Bronchial epithelial cell (primary cell): ENCODE measurements at regions not wholly inside any gene's neighbourhood (a gene's known extent, or its start where the extent isn't known, plus 50 kb on each side); places are given as distances from the start of the nearest gene placed in this dataset.

ENCODE experiments used
- DNase-seq: peaks from one replicate; pipeline ENCODE4 v3.0.0-alpha.2; 2010; ENCODE audit warnings: low read depth
- FAIRE-seq: peaks from 2 replicates; lab custom pipeline; 2011; peaks lifted over from hg19 to GRCh38; lab: Jason Lieb, UNC
- H3K27me3 ChIP-seq: 2 replicates; pipeline ENCODE4 v1.5.1; 2011; ENCODE audit warnings: low read length; ENCODE audit not compliant: control insufficient read depth, insufficient read depth
- H3K36me3 ChIP-seq: 2 replicates; pipeline ENCODE4 v1.5.1; 2011; ENCODE audit warnings: low read length; ENCODE audit not compliant: control insufficient read depth, insufficient read depth
- H3K4me3 ChIP-seq: 2 replicates; pipeline ENCODE4 v1.5.1; 2011; ENCODE audit warnings: mild to moderate bottlenecking, low read depth, low read length, control low read depth
- TF ChIP-seq, protein P1 (sequence below): IDR thresholded peaks from 2 replicates; pipeline ENCODE4 v1.5.1; 2011; ENCODE audit warnings: mild to moderate bottlenecking, moderate library complexity, low read length, control low read depth, inconsistent platforms; ENCODE audit not compliant: insufficient read depth, severe bottlenecking

DNA sequence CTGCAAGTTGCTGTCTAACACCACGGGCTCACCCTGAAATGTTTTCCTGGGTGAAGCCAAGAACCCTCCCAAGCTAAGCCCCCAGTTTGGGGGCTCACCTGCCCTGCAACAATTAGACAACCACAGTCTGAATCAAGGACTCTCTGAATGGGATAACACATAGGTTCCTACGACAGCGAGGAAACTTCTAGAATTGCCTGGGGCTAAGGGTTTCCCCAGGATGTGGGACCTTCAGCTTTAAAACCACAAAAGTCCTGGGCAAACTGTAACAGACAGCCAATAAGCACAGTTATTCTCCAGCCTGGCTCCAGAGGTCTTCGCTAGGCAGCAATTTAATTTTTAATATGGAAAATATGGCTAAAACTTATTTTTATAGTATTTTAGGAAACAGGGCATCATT lies 162.6 kb downstream of the PRKX start:
- FAIRE-seq (no peak), DNase-seq (no peak)
- Histone ChIP-seq H3K27me3 (no peaks in the 10 kb centered on the region), H3K36me3 (no peaks in the 10 kb centered on the region), H3K4me3 (no peak overlapping the region)
- TF ChIP-seq, protein P1, sequence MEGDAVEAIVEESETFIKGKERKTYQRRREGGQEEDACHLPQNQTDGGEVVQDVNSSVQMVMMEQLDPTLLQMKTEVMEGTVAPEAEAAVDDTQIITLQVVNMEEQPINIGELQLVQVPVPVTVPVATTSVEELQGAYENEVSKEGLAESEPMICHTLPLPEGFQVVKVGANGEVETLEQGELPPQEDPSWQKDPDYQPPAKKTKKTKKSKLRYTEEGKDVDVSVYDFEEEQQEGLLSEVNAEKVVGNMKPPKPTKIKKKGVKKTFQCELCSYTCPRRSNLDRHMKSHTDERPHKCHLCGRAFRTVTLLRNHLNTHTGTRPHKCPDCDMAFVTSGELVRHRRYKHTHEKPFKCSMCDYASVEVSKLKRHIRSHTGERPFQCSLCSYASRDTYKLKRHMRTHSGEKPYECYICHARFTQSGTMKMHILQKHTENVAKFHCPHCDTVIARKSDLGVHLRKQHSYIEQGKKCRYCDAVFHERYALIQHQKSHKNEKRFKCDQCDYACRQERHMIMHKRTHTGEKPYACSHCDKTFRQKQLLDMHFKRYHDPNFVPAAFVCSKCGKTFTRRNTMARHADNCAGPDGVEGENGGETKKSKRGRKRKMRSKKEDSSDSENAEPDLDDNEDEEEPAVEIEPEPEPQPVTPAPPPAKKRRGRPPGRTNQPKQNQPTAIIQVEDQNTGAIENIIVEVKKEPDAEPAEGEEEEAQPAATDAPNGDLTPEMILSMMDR: no peak

DNA sequence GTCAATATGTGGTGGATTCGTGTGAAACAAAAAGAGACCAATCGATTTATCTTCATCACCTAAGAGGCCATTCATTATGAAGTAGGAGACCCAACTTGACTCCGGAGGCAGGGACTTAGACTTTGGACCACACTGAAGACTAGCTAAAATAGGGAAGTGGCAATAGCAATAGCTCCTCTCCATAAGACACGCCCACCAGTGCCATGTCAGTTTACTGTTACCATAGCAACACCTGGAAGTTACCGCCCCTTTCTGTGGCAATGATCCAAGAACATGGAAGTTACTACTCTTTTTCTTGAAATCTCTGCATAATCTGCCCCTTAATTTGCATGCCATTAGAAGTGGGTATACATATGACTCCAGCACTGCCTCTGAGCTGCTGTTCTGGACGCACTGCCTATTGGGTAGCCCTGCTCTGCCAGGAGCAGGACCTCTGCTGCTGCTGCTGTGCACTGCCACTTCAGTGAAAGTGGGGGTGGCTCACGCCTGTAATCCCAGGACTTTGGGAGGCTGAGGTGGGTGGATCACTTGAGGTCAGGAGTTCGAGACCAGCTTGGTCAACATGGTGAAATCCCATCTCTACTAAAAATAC lies 163.2 kb downstream of the PRKX start:
- H3K36me3 ChIP-seq: no peaks in the 10 kb centered on the region
- TF ChIP-seq, protein P1: no peak
- H3K27me3 ChIP-seq: no peaks in the 10 kb centered on the region
- H3K4me3 ChIP-seq: no peak overlapping the region
- DNase-seq (peak; percentile 13), FAIRE-seq (no peak)

DNA sequence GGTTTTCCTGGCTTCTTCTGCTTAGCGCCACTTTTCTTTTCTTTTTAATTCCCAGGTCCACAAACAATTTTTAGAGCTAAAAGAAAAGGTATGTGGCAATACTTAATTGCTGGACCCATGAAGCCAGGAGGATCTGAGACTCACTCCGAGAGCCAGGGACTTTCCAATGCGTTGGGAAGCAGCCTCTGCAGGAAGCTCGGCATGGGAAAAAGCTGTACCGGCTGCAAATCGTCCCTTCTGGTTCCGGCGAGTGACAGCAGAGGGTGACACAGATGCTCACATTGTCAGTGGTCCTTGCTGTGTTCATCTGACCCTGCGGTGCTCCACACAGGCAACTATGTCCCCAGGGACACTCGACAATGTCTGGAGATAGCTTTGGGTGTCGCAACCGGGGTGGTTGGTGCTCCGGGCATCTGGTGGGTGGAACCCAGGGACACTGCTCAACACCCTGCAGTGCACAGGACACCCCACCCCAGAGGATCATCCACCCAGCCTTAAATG lies 164.0 kb downstream of the PRKX start:
- no peak for FAIRE-seq
- no peak overlapping the region for H3K4me3 ChIP-seq
- TF ChIP-seq, protein P1: no peak

DNA sequence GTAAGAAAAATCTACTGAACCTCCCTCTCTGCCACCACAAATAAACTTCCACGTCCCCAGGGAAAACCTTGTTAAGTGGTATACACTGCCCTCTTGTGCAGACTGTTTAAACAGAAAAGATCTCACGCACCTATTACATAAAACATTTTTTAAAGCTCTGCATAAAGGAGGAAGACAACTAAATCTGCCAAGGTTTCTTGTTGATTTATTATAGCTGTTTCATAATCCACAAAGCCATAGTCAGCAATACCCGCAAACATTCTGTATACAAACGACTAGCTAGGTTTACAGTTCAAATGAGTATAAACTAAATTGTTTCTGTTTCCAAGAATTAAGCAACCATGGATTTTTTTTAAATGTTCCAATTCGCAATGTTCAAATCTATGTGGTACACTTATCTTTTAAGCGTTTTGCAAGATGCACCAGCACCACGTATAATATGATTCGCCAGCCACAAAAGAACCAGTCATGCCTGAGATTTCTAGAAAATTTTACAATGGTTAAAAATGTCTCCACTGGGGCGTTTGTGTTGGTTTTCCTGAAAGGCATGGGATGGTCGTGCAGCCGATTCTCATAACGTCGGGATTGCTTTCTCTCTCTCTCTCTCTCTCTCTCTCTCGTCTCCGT lies 164.6 kb downstream of the PRKX start:
- no peaks in the 10 kb centered on the region for H3K27me3 ChIP-seq
- DNase-seq: peak; percentile 41
- FAIRE-seq: no peak
- TF ChIP-seq, protein P1: peak; percentile 20
- no peak overlapping the region for H3K4me3 ChIP-seq
- no peaks in the 10 kb centered on the region for H3K36me3 ChIP-seq

More for the DNA sequence above, 164.0 kb downstream of the PRKX start:
- H3K27me3 ChIP-seq: no peaks in the 10 kb centered on the region
- H3K36me3 ChIP-seq: no peaks in the 10 kb centered on the region
- peak; percentile 10 for DNase-seq

DNA sequence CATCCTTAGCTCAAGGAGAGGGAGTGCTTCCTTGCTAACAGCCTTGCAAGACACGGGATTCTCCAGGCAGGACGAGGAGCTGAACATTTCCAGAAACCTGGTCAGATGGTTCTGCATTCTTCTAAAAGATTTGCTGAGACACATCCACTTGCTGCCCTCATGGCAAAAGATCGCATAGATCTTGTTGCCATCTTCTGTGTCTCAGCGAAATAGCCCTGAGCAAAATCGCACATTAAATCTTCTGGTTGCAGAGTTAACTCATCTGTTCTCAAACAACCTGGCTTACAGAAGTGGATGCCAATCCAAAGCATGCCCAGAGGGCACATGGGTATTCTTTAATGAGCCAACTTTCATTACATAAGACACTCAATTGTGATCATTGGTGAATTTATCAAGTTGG lies 167.5 kb downstream of the PRKX start:
- FAIRE-seq: peak; percentile 95
- no peaks in the 10 kb centered on the region for H3K36me3 ChIP-seq
- TF ChIP-seq, protein P1: no peak
- H3K27me3 ChIP-seq: no peaks in the 10 kb centered on the region
- no peak overlapping the region for H3K4me3 ChIP-seq
- DNase-seq: peak; percentile 61
